ENCODE measurements at regions not wholly inside any gene's neighbourhood (a gene's known extent, or its start where the extent isn't known, plus 50 kb on each side); places are given as distances from the start of the nearest gene placed in this dataset.
"Not testable (repeated sequence)": the region's sequence is repeated elsewhere in the genome, so short reads cannot be mapped to it uniquely, and the experiment has no call there.

- no peak overlapping the region for H3K4me2 ChIP-seq (ENCODE audit: low read depth, low read length, poor library complexity, severe bottlenecking)
- no peaks in the 10 kb centered on the region for H3K4me1 ChIP-seq (ENCODE audit: insufficient read depth, low read length, poor library complexity, severe bottlenecking)
- H3K27me3 ChIP-seq (ENCODE audit: insufficient read depth, low read length, poor library complexity, severe bottlenecking), result no peaks in the 10 kb centered on the region
- H4K20me1 ChIP-seq (ENCODE audit: insufficient read depth, low read length, poor library complexity, severe bottlenecking), result no peaks in the 10 kb centered on the region
- no peaks in the 10 kb centered on the region for H3F3A ChIP-seq (ENCODE audit: low read depth)
- no peak overlapping the region for H3K4me3 ChIP-seq (ENCODE audit: low read length, poor library complexity, severe bottlenecking)
- H3K9ac ChIP-seq (ENCODE audit: low read depth, low read length, poor library complexity, severe bottlenecking), result no peak overlapping the region
- H3K9me2 ChIP-seq (replicated peaks; ENCODE audit: low read depth, low read length), result no peaks in the 10 kb centered on the region
- H2AFZ ChIP-seq (ENCODE audit: low read length), result no peak overlapping the region
- H3K9me3 ChIP-seq (ENCODE audit: insufficient read depth, low read depth, low read length), result no peaks in the 10 kb centered on the region
- TF ChIP-seq CTCF (conservative IDR thresholded peaks at IDR 0.05; ENCODE audit: low read length), result no peak
- H3K36me3 ChIP-seq (ENCODE audit: insufficient read depth, low read length), result no peaks in the 10 kb centered on the region
- no peaks in the 10 kb centered on the region for H3K79me2 ChIP-seq (ENCODE audit: insufficient read depth, low read length)
These were observed 99.8 kb upstream of the RAI2 start for GRCh38 chrX:17960891-17961290.

GRCh38 chrX:17944833-17945497 lies 83.9 kb upstream of the RAI2 start:
- Histone ChIP-seq H3K27me3 (ENCODE audit: insufficient read depth, low read length, poor library complexity, severe bottlenecking) (no peaks in the 10 kb centered on the region), H2AFZ (ENCODE audit: low read length) (no peak overlapping the region), H3K9ac (ENCODE audit: low read depth, low read length, poor library complexity, severe bottlenecking) (no peak overlapping the region), H3K79me2 (ENCODE audit: insufficient read depth, low read length) (no peaks in the 10 kb centered on the region), H3K4me3 (ENCODE audit: low read length, poor library complexity, severe bottlenecking) (no peak overlapping the region), H3K36me3 (ENCODE audit: insufficient read depth, low read length) (no peaks in the 10 kb centered on the region), H3K9me3 (ENCODE audit: insufficient read depth, low read depth, low read length) (no peaks in the 10 kb centered on the region), H3K4me1 (ENCODE audit: insufficient read depth, low read length, poor library complexity, severe bottlenecking) (no peaks in the 10 kb centered on the region), H4K20me1 (ENCODE audit: insufficient read depth, low read length, poor library complexity, severe bottlenecking) (no peaks in the 10 kb centered on the region), H3F3A (ENCODE audit: low read depth) (no peaks in the 10 kb centered on the region), H3K9me2 (replicated peaks; ENCODE audit: low read depth, low read length) (no peaks in the 10 kb centered on the region), H3K4me2 (ENCODE audit: low read depth, low read length, poor library complexity, severe bottlenecking) (no peak overlapping the region)
- TF ChIP-seq EZH2phosphoT487 (IDR thresholded peaks at IDR 0.05; ENCODE audit: borderline replicate concordance), result no peak
- peak; percentile 63 for TF ChIP-seq CTCF (conservative IDR thresholded peaks at IDR 0.05; ENCODE audit: low read length)

GRCh38 chrX:17941171-17941570 lies 80.1 kb upstream of the RAI2 start:
- H3K79me2 ChIP-seq (ENCODE audit: insufficient read depth, low read length); H3K36me3 ChIP-seq (ENCODE audit: insufficient read depth, low read length); H3K4me3 ChIP-seq (ENCODE audit: low read length, poor library complexity, severe bottlenecking); H3K27me3 ChIP-seq (ENCODE audit: insufficient read depth, low read length, poor library complexity, severe bottlenecking); H3K4me1 ChIP-seq (ENCODE audit: insufficient read depth, low read length, poor library complexity, severe bottlenecking); H3K9me2 ChIP-seq (replicated peaks; ENCODE audit: low read depth, low read length); H4K20me1 ChIP-seq (ENCODE audit: insufficient read depth, low read length, poor library complexity, severe bottlenecking); H3K9ac ChIP-seq (ENCODE audit: low read depth, low read length, poor library complexity, severe bottlenecking); H3K9me3 ChIP-seq (ENCODE audit: insufficient read depth, low read depth, low read length); H3K4me2 ChIP-seq (ENCODE audit: low read depth, low read length, poor library complexity, severe bottlenecking); H3F3A ChIP-seq (ENCODE audit: low read depth); H2AFZ ChIP-seq (ENCODE audit: low read length): not testable (repeated sequence)

- H3K36me3 ChIP-seq (ENCODE audit: insufficient read depth, low read length), result no peaks in the 10 kb centered on the region
- H4K20me1 ChIP-seq (ENCODE audit: insufficient read depth, low read length, poor library complexity, severe bottlenecking), result no peaks in the 10 kb centered on the region
- no peaks in the 10 kb centered on the region for H3K9me3 ChIP-seq (ENCODE audit: insufficient read depth, low read depth, low read length)
- no peaks in the 10 kb centered on the region for H3K4me1 ChIP-seq (ENCODE audit: insufficient read depth, low read length, poor library complexity, severe bottlenecking)
- TF ChIP-seq CTCF (conservative IDR thresholded peaks at IDR 0.05; ENCODE audit: low read length), result no peak
- no peak for TF ChIP-seq EZH2phosphoT487 (IDR thresholded peaks at IDR 0.05; ENCODE audit: borderline replicate concordance)
- no peaks in the 10 kb centered on the region for H3K79me2 ChIP-seq (ENCODE audit: insufficient read depth, low read length)
- H3K9me2 ChIP-seq (replicated peaks; ENCODE audit: low read depth, low read length), result no peaks in the 10 kb centered on the region
- H3K27me3 ChIP-seq (ENCODE audit: insufficient read depth, low read length, poor library complexity, severe bottlenecking), result no peaks in the 10 kb centered on the region
- no peak overlapping the region for H3K4me3 ChIP-seq (ENCODE audit: low read length, poor library complexity, severe bottlenecking)
- no peak overlapping the region for H2AFZ ChIP-seq (ENCODE audit: low read length)
- no peak overlapping the region for H3K4me2 ChIP-seq (ENCODE audit: low read depth, low read length, poor library complexity, severe bottlenecking)
- H3F3A ChIP-seq (ENCODE audit: low read depth), result no peaks in the 10 kb centered on the region
- H3K9ac ChIP-seq (ENCODE audit: low read depth, low read length, poor library complexity, severe bottlenecking), result no peak overlapping the region
These were observed 78.6 kb upstream of the RAI2 start for GRCh38 chrX:17939724-17940123.

All from Loucy (cell line).